ENCODE measurements at regions not wholly inside any gene's neighbourhood (a gene's known extent, or its start where the extent isn't known, plus 50 kb on each side); places are given as distances from the start of the nearest gene placed in this dataset.

DNA sequence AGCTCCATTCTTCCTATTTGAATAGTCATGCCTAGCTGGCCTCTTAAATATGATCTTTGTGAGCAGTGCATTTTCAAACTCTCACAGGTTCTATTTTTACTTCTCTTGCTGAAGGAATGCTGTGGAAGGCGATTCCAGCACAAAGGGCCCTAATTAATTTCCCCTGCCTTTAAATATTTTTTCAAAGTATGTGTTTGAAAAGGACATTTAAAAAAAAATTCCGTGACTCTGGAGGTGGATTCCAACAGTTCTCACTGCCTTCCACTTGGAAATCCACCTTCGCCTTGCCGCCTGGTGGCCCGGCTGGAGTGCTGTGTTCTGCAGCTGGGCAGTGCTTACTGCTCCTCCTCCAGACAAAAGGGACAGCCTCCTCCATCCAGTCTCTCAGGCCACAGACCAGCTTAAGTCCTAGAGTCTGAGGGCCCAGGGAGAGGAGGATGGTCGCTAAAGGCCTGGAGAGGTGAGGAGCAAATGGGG, 61.5 kb upstream of the CORO2B start:
- intact Hi-C loops (cut with DNase I), result loop anchor here (10.0 kb wide), 1 partner anchor 213 kb away; no protein-coding TSS in a partner anchor
- ATAC-seq (ENCODE audit: poor library complexity), result peak; percentile 89

DNA sequence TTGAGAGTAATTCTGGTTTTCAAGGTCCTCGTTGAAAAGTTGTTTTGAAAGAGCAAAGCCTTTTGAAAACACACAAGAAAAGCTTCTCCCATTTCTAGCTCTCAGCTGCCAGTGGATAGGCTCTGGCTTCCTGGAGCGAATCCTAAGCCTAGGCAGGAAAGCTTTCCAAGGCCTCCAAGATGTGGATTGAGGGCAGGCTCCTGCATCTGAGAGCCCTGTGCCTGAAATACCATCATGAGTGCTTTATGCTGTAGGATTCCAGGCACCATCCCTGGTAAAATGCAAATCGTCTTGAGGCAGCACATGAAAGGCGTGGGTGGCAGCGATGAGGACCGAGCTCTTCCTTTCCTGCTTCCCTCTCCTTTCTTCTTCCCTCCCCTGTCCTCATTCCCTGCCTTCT, 60.7 kb upstream of the CORO2B start:
- intact Hi-C loops (cut with DNase I), result loop anchor here (10.0 kb wide), 1 partner anchor 213 kb away; no protein-coding TSS in a partner anchor
- DNase-seq (no peak), ATAC-seq (ENCODE audit: poor library complexity) (no peak)

More for the DNA sequence above, 61.5 kb upstream of the CORO2B start:
- peak; percentile 73 for DNase-seq

DNA sequence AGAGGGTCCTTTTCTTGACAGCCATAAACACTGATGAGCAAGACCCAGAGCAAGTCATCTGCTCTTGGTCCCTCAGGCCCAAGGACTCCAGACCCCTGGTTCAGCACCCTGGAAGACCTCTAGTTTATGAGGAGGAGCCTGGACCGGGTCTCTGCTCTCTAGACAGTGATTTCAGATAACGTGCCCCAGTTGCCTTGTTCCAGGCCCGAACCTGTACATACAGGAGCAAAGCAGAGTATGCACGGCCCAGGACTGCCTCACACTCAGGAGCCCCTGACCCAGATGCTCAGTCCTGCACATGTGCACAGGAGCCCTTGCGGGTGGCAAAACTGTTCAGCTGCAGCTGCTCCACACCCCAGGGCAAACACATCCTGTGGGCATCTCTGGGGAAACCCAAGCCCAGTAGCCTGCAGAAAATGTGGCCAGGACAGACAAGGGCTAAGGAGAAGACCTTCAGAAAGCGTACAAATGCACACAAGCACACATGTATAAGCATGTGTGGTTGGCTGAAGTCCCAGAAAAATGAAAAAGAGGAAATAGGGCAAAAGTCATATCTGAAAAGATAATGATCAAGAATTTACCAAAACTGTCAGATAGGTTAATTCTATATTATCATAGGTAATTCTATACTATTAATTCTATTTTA, 59.9 kb upstream of the CORO2B start:
- ATAC-seq (ENCODE audit: poor library complexity) (no peak), DNase-seq (no peak)
- intact Hi-C loops (cut with DNase I), result loop anchor here (10.0 kb wide), 1 partner anchor 214 kb away; no protein-coding TSS in a partner anchor

GRCh38 chr15:68524753-68525584, 53.8 kb upstream of the CORO2B start:
- ATAC-seq (ENCODE audit: poor library complexity) (no peak), DNase-seq (no peak)
- intact Hi-C loops (cut with DNase I), result no loop called here

GRCh38 chr15:68525815-68526214, 53.0 kb upstream of the CORO2B start:
- DNase-seq (no peak), ATAC-seq (ENCODE audit: poor library complexity) (no peak)
- intact Hi-C loops (cut with DNase I), result no loop called here

DNA sequence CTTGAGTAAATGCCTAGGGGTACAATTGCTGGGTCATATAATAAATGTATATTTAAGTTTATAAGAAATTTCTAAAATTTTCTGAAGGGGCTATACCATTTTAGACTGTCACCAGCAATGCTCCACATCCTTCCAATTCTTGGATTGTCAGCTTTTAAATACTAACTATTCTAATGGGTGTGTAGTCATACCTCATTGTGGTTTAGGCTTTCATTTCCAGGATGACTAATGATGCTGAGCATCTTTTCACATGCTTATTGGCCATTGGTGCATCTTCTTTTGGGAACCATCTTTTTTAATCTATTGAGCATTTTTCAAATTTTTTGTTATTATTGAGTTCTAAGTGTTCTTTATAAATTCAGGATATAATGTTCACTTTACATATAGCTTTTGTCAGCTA, 52.5 kb upstream of the CORO2B start:
- intact Hi-C loops (cut with DNase I), result no loop called here
- ATAC-seq (ENCODE audit: poor library complexity), result no peak
- DNase-seq, result no peak

DNA sequence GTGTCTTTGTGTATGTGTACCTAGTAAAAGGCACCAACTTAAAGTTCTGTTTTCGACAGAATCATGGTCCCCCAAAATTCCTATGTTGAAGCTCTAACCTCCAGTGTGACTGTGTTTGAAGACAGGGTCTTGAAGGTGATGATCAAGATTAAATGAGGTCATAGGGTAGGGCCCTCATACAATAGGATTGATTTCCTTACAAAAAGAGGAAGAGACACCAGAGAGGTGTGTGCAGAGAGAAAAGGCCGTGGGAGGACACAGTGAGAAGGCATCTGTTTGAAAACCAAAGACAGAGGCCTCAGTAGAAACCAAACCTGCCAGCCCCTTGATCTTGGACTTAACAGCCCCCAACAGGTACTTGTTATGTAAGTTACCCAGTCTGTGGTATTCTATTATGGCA, 52.0 kb upstream of the CORO2B start:
- ATAC-seq (ENCODE audit: poor library complexity) (no peak), DNase-seq (no peak)
- intact Hi-C loops (cut with DNase I), result no loop called here

DNA sequence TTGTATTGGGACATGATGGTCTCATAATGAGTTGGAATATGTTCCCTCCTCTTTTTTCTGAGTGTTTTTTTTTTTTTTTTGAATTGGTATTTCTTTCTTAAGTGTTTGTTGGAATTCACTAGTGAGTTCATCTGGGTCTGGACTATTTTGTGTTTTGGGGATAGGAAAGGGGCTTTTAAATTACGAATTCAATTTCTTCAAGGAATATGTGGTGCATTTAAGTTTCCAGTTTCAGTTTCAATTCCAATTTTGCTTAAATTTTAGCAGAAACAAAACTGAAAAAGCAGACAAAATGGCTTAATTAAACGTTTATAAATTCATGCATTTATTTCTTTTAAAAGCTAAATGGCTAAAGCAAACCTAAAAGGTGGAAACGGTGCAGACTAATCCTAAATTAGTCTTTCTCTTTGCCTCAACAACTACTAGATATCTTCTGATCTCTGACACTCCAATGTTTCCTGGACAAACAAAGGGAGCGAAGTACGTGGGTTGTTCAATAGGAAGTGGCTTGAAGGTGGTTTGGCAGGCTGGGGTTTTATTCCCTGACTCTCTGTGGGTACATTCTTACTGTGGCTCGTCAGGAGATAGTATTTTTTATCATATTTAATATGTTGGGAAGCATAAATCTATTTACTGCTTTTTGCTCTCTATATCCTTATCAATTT, 50.0 kb upstream of the CORO2B start:
- DNase-seq (no peak), ATAC-seq (ENCODE audit: poor library complexity) (no peak)
- intact Hi-C loops (cut with DNase I), result no loop called here
